Esophagus squamous epithelium (tissue), 4 donors: ENCODE measurements at regions not wholly inside any gene's neighbourhood (a gene's known extent, or its start where the extent isn't known, plus 50 kb on each side); places are given as distances from the start of the nearest gene placed in this dataset.

Source experiments
- POLR2A ChIP-seq, 4 donors: fragments of 450-650 bp; IDR thresholded peaks; one replicate each; pipeline ENCODE4 v1.6.1; 2017; ENCODE audit warnings: antibody characterized with exemption in 4 of 4, mild to moderate bottlenecking in 4 of 4, moderate library complexity in 3 of 4
- TF ChIP-seq, protein P1 (sequence below), 6 experiments: fragments of 450-650 bp in 4 of 6; fragments of 200-600 bp in 2 of 6; sonication (generic) in 2 of 6; IDR thresholded peaks; one replicate each; pipeline ENCODE4 v1.5.1; 2016 to 2019; ENCODE audit warnings: antibody characterized with exemption in 6 of 6, mild to moderate bottlenecking in 4 of 6, moderate library complexity in 4 of 6

GRCh38 chr5:100691548-100691947, 156.4 kb downstream of the FAM174A start:
- TF ChIP-seq, protein P1, sequence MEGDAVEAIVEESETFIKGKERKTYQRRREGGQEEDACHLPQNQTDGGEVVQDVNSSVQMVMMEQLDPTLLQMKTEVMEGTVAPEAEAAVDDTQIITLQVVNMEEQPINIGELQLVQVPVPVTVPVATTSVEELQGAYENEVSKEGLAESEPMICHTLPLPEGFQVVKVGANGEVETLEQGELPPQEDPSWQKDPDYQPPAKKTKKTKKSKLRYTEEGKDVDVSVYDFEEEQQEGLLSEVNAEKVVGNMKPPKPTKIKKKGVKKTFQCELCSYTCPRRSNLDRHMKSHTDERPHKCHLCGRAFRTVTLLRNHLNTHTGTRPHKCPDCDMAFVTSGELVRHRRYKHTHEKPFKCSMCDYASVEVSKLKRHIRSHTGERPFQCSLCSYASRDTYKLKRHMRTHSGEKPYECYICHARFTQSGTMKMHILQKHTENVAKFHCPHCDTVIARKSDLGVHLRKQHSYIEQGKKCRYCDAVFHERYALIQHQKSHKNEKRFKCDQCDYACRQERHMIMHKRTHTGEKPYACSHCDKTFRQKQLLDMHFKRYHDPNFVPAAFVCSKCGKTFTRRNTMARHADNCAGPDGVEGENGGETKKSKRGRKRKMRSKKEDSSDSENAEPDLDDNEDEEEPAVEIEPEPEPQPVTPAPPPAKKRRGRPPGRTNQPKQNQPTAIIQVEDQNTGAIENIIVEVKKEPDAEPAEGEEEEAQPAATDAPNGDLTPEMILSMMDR (IDR thresholded peaks at IDR 0.05): no peak
- no peak for TF ChIP-seq POLR2A (IDR thresholded peaks at IDR 0.05)
